Activated B cell treated with CpG ODN at 0.5 μM for 24 hours (primary cell): ENCODE measurements at regions not wholly inside any gene's neighbourhood (a gene's known extent, or its start where the extent isn't known, plus 50 kb on each side); places are given as distances from the start of the nearest gene placed in this dataset.

Experiments used
- ATAC-seq: fragments of 200-7000 bp; cut with Tn5 transposase; one replicate; pipeline ENCODE4 v1.10.0; 2021; ENCODE audit warnings: low read depth, mild to moderate bottlenecking, moderate library complexity
- CTCF ChIA-PET: fragments of 350-600 bp; sonication (Branson Sonifier 250); formaldehyde crosslinking; loops from one replicate; lab custom pipeline; 2021; ENCODE audit warnings: antibody characterized with exemption; lab: Charles Lee
- POLR2A ChIA-PET: fragments of 350-600 bp; sonication (Branson Sonifier 250); formaldehyde crosslinking; loops from one replicate; lab custom pipeline; 2021; ENCODE audit warnings: antibody characterized with exemption; lab: Charles Lee
- DNase-seq: peaks from one replicate; pipeline ENCODE4 v3.0.0; 2022
- H3K27ac Mint-ChIP-seq: one replicate; pipeline ENCODE4 v1.8.0; 2020; ENCODE audit warnings: mixed read lengths
- H3K27me3 Mint-ChIP-seq: one replicate; pipeline ENCODE4 v1.8.0; 2021; ENCODE audit warnings: mixed read lengths
- H3K36me3 Mint-ChIP-seq: one replicate; pipeline ENCODE4 v1.8.0; 2021; ENCODE audit warnings: low read depth, mixed read lengths
- H3K4me1 Mint-ChIP-seq: one replicate; pipeline ENCODE4 v1.8.0; 2021; ENCODE audit warnings: mixed read lengths
- H3K4me3 Mint-ChIP-seq: one replicate; pipeline ENCODE4 v1.8.0; 2020; ENCODE audit warnings: mild to moderate bottlenecking, mixed read lengths
- H3K9me3 Mint-ChIP-seq: one replicate; pipeline ENCODE4 v1.8.0; 2020; ENCODE audit warnings: mixed read lengths
- intact Hi-C: fragments of 100-400 bp; cut with micrococcal nuclease; formaldehyde crosslinking; loops from one replicate; pipeline ENCODE4 v1.15.1; 2024
- TF ChIP-seq, protein P1 (sequence below): fragments of 200-600 bp; IDR thresholded peaks from one replicate; pipeline ENCODE4 v1.8.0; 2022; ENCODE audit warnings: antibody characterized with exemption, mild to moderate bottlenecking

DNA sequence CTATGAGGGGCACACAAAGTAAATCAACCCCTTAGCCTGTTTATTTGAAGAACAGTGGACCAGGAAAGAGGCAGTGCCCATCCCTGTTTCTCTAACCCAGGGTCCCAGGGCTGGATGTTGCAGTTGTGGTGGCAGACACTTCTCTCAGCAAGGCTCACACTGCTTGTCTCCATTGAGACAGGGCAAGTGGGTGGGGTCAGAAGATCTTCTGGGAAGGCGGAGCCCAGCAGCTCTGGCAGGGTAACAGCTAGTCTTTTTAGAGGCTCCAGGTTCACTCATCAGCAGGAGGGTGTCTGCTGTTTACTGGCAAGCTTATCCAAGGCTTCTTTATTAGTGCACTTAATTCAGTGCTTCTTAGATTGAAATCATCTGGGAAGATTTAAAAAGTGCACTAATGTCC is 659.8 kb upstream of the DIPK2B start:
- no peaks in the 10 kb centered on the region for H3K4me1 Mint-ChIP-seq
- no peak overlapping the region for H3K4me3 Mint-ChIP-seq
- no peaks in the 10 kb centered on the region for H3K9me3 Mint-ChIP-seq
- CTCF ChIA-PET: no interaction called here
- intact Hi-C loops: no loop called here
- TF ChIP-seq, protein P1, sequence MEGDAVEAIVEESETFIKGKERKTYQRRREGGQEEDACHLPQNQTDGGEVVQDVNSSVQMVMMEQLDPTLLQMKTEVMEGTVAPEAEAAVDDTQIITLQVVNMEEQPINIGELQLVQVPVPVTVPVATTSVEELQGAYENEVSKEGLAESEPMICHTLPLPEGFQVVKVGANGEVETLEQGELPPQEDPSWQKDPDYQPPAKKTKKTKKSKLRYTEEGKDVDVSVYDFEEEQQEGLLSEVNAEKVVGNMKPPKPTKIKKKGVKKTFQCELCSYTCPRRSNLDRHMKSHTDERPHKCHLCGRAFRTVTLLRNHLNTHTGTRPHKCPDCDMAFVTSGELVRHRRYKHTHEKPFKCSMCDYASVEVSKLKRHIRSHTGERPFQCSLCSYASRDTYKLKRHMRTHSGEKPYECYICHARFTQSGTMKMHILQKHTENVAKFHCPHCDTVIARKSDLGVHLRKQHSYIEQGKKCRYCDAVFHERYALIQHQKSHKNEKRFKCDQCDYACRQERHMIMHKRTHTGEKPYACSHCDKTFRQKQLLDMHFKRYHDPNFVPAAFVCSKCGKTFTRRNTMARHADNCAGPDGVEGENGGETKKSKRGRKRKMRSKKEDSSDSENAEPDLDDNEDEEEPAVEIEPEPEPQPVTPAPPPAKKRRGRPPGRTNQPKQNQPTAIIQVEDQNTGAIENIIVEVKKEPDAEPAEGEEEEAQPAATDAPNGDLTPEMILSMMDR: no peak
- no peak for DNase-seq
- POLR2A ChIA-PET: no interaction called here
- no peaks in the 10 kb centered on the region for H3K36me3 Mint-ChIP-seq
- no peaks in the 10 kb centered on the region for H3K27me3 Mint-ChIP-seq
- ATAC-seq: no peak
- no peak overlapping the region for H3K27ac Mint-ChIP-seq

DNA sequence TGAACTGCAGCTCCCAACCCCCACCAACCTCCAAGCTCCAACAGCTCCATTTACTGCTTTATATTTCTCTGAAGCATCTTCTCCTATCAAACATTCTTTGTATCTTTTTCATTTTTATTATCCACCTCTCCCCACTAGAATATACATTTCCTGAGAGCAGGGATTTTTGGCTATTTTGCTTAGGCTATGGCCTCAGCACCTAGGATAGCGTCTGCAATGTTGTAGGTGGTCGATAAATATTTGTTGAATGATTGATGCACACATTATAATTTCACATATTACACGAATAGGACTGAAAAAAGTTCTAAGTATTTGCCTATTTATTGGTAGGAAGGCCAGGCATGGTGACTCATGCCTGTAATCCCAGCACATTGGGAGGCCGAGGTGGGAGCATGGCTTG is 658.7 kb upstream of the DIPK2B start:
- POLR2A ChIA-PET: no interaction called here
- H3K36me3 Mint-ChIP-seq: no peaks in the 10 kb centered on the region
- no peak for ATAC-seq
- H3K4me1 Mint-ChIP-seq: no peaks in the 10 kb centered on the region
- TF ChIP-seq, protein P1: no peak
- peaks cover 2% of the 10 kb centered on the region for H3K27me3 Mint-ChIP-seq
- CTCF ChIA-PET: no interaction called here
- no peak overlapping the region for H3K4me3 Mint-ChIP-seq
- H3K27ac Mint-ChIP-seq: no peak overlapping the region
- intact Hi-C loops: no loop called here
- H3K9me3 Mint-ChIP-seq: no peaks in the 10 kb centered on the region
- DNase-seq: no peak

DNA sequence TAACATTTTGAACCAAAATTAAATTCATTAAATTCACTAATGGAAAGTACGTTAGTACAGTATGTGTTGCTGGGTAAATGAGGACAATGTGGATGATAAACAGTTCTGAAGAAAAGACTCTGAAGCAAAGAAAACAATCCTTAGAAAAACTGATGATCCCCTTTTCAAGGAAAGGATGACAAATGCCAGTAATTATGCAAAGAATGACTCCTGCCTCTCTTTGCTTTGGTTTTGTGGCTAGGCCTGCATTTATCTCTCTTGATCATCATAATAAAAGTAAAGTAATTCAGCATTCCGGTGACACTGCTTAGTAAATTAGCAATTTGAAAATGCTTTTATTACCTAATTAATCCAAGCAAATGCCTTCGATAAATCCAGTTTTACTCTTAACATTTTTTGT is 652.2 kb upstream of the DIPK2B start:
- ATAC-seq (no peak), DNase-seq (no peak)
- H3K27me3 Mint-ChIP-seq: peaks cover 9% of the 10 kb centered on the region
- no peaks in the 10 kb centered on the region for H3K9me3 Mint-ChIP-seq
- ChIA-PET CTCF (no interaction called here), POLR2A (no interaction called here)
- no peak overlapping the region for H3K27ac Mint-ChIP-seq
- TF ChIP-seq, protein P1: no peak
- no peaks in the 10 kb centered on the region for H3K36me3 Mint-ChIP-seq
- H3K4me3 Mint-ChIP-seq: no peak overlapping the region
- intact Hi-C loops: no loop called here
- peaks cover 21% of the 10 kb centered on the region for H3K4me1 Mint-ChIP-seq

DNA sequence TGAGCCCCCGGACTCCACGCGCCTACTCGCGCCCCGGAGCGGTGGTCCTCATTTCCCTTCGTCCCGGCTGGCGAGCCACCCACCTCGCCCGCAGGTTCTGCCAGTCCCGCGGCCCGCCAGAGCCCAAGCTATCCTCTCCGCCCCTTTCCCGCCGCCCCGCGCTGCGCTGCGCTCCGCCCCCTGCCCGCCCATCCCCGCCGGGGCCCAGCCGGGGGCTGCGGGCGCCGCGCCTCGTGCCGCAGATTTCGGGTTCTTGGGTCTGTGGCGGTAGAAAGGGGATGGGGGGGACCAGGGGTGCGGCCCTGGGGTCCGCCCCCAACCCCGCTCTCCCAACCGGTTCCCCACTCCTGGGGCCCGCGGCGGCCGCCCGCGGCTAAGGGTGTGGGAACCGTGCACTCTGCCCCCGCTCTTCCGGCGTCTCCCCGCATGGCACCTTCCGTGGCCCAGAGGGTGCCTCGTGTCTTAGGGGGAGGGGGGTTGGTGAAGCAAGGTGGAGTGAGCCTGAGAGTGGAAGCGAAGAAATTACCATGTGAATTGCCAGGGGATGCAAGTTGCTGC is 650.8 kb upstream of the DIPK2B start:
- no peaks in the 10 kb centered on the region for H3K36me3 Mint-ChIP-seq
- ChIA-PET POLR2A (no interaction called here), CTCF (no interaction called here)
- H3K4me1 Mint-ChIP-seq: peaks cover 21% of the 10 kb centered on the region
- DNase-seq (peak; percentile 14), ATAC-seq (peak; percentile 56)
- TF ChIP-seq, protein P1: no peak
- H3K27ac Mint-ChIP-seq: no peak overlapping the region
- intact Hi-C loops: no loop called here
- H3K27me3 Mint-ChIP-seq: peaks cover 9% of the 10 kb centered on the region
- H3K4me3 Mint-ChIP-seq: peak overlapping the region; percentile 87
- H3K9me3 Mint-ChIP-seq: no peaks in the 10 kb centered on the region

DNA sequence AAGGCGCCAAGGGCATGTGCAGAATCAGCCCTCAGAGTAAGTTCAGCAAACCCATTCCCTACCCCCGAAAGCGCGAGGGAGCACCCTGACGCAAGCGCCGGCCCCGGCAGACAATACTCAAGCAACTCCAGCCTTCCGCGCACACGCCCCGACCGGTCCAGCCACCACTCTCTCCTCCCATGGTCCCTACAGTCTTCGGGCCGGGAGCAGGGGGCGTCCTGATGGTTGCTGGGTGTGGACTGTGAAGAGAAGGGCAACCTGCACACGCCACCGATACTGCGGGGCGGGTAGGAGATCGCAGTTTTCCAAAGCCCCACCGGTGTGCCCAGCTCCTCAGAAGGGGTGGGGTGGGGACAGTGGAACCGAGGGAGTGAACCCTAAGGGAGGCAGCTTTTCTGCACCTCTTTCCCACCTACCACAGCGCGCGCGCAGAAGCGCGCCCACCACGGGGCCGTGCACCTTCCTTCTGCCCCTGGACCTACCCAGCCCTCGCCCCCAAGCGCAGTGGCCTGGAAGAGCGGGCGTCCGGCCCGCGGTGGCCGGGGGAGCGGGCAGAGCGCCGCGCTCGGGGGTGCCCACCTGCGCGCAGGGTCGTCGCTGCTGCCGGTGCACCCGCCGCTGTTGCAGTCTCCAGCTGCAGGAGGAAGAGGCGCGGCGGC is 650.2 kb upstream of the DIPK2B start:
- intact Hi-C loops: no loop called here
- Mint-ChIP-seq H3K27me3 (peaks cover 9% of the 10 kb centered on the region), H3K27ac (no peak overlapping the region), H3K9me3 (no peaks in the 10 kb centered on the region), H3K4me1 (peaks cover 21% of the 10 kb centered on the region), H3K36me3 (no peaks in the 10 kb centered on the region), H3K4me3 (peak overlapping the region; percentile 87)
- TF ChIP-seq, protein P1: no peak
- ATAC-seq: no peak
- ChIA-PET CTCF (no interaction called here), POLR2A (no interaction called here)
- DNase-seq: peak; percentile 14
